HEK293T (cell line): ENCODE measurements at regions not wholly inside any gene's neighbourhood (a gene's known extent, or its start where the extent isn't known, plus 50 kb on each side); places are given as distances from the start of the nearest gene placed in this dataset.

ENCODE experiments used
- BHLHE40 ChIP-seq: fragments of 450-650 bp; IDR thresholded peaks from 2 replicates; pipeline ENCODE4 v1.6.1; 2016; ENCODE audit warnings: mild to moderate bottlenecking, moderate library complexity, borderline replicate concordance
- CTBP1 ChIP-seq: fragments of 450-650 bp; IDR thresholded peaks from 2 replicates; pipeline ENCODE4 v1.6.1; 2016; ENCODE audit warnings: borderline replicate concordance
- NFRKB ChIP-seq: fragments of 450-650 bp; IDR thresholded peaks from 2 replicates; pipeline ENCODE4 v1.6.1; 2016; ENCODE audit warnings: mild to moderate bottlenecking, moderate library complexity
- SUZ12 ChIP-seq: fragments of 450-650 bp; IDR thresholded peaks from 2 replicates; pipeline ENCODE4 v1.6.1; 2016; ENCODE audit warnings: mild to moderate bottlenecking
- TARDBP ChIP-seq: fragments of 450-650 bp; IDR thresholded peaks from 2 replicates; pipeline ENCODE4 v1.6.1; 2016

DNA sequence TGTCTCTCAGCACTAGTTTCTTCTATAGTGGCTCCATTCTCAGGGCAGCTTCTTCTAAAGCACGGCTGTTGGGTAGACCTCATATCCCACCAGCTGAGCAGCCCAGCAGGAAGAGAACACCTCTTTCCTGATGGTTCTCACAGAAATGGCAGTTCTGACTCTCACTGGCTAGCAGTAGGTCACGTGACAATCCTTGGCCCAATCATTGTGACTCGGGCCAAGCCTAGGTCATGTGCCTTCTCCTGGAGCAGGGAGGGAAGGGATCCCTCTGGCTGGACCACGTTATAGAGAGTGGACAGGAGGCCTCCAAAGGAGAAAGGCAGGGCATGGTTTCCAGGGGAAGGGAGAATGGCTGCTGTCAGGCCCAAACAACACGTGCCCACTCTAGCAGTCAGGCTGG, 149.1 kb downstream of the AACS start:
- TF ChIP-seq CTBP1 (no peak), NFRKB (no peak), BHLHE40 (no peak), TARDBP (no peak), SUZ12 (no peak)
